IPS-11a (cell line): ENCODE measurements at regions not wholly inside any gene's neighbourhood (a gene's known extent, or its start where the extent isn't known, plus 50 kb on each side); places are given as distances from the start of the nearest gene placed in this dataset.
"Not testable (repeated sequence)": the region's sequence is repeated elsewhere in the genome, so short reads cannot be mapped to it uniquely, and the experiment has no call there.

ENCODE experiments used
- H3K4me3 ChIP-seq: one replicate; pipeline ENCODE4 v1.5.1; 2013; ENCODE audit warnings: low read depth, low read length, control low read depth

DNA sequence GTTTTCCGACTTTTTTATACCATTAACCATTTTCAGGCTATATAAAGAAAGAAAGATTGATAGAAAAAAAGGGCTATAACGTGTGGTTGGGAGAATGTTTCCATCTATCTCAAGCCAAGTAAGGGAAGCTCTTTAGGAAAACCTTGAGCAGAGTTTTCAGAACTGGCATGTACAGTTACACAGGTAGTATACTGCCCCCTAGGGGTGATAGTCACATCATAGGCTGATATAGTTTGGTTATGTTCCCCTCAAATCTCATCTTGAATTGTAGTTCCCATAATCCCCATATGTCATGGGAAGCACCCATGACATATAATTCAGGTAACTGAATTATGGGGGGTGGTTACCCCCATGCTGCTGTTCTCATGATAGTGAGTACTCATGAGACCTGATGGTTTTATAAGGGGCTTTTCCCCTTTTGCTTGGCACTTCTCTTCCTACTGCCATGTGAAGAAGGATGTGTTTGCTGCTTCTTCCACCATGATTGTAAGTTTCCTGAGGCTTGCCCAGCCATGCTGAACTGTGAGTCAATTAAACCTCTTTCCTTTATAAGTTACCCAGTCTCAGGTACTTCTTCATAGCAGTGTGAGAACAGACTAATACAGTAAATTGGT lies 186.8 kb downstream of the TMA16 start:
- no peak overlapping the region for H3K4me3 ChIP-seq

- no peak overlapping the region for H3K4me3 ChIP-seq
Observed at GRCh38 chr4:163688856-163689255, 194.4 kb downstream of the TMA16 start.

GRCh38 chr4:163693211-163693610 lies 198.7 kb downstream of the TMA16 start:
- H3K4me3 ChIP-seq, result no peak overlapping the region

DNA sequence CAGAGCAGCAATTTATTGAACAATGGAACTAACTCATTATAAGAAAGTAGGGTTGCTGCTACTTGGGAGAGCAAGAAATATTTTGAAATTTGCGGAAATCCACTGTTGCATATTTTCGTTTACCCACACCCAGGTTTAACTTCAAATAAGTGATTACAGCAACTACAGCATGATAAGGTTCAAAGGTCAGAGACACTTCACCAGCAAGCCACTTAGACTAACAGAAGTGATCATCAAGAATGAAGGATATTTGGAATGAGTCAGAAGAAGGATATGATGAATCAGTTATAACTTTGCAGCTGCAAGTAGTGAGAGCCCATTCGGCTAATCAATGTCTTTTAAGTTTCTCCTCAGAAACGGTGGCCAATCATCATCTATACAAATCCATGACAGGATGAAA lies 199.3 kb downstream of the TMA16 start:
- H3K4me3 ChIP-seq, result no peak overlapping the region

GRCh38 chr4:163694385-163694784 lies 199.9 kb downstream of the TMA16 start:
- H3K4me3 ChIP-seq, result no peak overlapping the region

- no peak overlapping the region for H3K4me3 ChIP-seq
Observed at GRCh38 chr4:163697121-163697520, 202.6 kb downstream of the TMA16 start.

DNA sequence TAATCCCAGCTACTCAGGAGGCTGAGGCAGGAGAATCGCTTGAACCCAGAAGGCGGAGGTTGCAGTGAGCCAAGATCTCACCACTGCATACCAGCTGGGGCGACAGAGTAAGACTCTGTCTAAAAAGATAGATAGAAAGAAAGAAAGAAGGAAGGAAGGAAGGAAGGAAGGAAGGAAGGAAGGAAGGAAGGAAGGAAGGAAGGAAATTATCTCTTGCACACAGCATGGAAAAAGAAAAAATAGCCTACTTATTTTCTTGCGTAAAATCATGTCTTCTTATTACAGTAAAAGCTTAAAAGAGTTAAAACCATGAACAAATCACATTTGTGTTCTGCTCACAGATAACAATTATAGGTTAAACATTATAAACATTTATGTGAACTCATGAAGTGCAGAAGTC lies 205.9 kb downstream of the TMA16 start:
- H3K4me3 ChIP-seq, result not testable (repeated sequence)

GRCh38 chr4:163701916-163702315 lies 207.4 kb downstream of the TMA16 start:
- H3K4me3 ChIP-seq, result no peak overlapping the region

GRCh38 chr4:163702736-163703135 lies 208.2 kb downstream of the TMA16 start:
- no peak overlapping the region for H3K4me3 ChIP-seq

GRCh38 chr4:163703251-163703650 lies 208.8 kb downstream of the TMA16 start:
- H3K4me3 ChIP-seq, result no peak overlapping the region

- H3K4me3 ChIP-seq, result no peak overlapping the region
Observed at GRCh38 chr4:163707873-163708272, 213.4 kb downstream of the TMA16 start.

- H3K4me3 ChIP-seq, result no peak overlapping the region
Observed at GRCh38 chr4:163709601-163710000, 215.1 kb downstream of the TMA16 start.

DNA sequence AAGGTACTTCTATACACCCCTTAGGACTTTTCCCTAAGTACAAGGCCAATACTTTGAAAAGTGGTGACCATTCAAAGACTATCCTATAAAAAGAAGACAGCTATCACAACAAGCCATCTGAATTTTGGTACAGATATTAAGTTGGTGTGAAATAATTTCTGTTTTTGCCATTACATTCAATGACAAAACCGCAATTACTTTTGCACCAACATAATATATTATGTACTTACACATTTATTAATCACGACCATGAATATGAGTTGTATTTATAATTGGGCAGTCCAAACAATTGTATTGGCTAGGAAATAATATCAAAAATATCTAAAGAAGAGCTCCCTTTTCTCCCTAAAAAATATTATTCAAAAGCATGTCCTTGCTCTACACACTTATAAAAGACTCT lies 215.7 kb downstream of the TMA16 start:
- no peak overlapping the region for H3K4me3 ChIP-seq

DNA sequence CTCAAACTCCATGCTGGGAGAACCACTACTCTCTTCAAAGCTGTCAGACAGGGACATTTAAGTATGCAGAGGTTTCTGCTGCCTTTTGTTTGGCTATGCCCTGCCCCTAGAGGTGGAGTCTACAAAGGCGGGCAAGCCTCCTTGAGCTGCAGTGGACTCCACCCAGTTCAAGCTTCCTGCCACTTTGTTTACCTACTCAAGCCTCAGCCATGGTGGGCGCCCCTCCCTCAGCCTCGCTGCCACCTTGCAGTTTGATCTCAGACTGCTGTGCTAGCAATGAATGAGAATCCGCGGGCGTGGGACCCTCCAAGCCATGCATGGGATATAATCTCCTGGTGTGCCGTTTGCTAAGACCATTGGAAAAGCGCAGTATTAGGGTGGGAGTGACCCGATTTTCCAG lies 230.0 kb downstream of the TMA16 start:
- not testable (repeated sequence) for H3K4me3 ChIP-seq

- H3K4me3 ChIP-seq, result no peak overlapping the region
Observed at GRCh38 chr4:163726641-163727040, 232.2 kb downstream of the TMA16 start.

- no peak overlapping the region for H3K4me3 ChIP-seq
Observed at GRCh38 chr4:163731071-163731470, 236.6 kb downstream of the TMA16 start.

DNA sequence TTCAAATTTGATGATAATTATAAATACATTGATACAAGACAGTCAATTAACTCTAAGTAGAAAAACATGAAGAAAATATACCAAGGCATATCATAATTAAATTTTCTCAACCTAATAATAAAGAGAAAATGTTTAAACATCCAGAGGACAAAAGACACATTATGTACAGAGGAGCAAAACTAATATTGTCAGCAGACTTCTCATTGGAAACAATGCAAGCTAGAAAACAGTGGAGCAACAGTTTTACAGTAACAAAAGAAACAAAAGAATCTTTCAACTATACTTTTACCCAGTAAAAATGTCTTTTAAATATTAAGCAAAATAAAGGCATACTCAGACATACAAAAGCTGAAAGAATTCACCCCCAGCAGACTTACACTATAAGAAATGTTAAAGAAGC lies 238.0 kb downstream of the TMA16 start:
- no peak overlapping the region for H3K4me3 ChIP-seq

GRCh38 chr4:163736876-163737275 lies 242.4 kb downstream of the TMA16 start:
- H3K4me3 ChIP-seq, result no peak overlapping the region

DNA sequence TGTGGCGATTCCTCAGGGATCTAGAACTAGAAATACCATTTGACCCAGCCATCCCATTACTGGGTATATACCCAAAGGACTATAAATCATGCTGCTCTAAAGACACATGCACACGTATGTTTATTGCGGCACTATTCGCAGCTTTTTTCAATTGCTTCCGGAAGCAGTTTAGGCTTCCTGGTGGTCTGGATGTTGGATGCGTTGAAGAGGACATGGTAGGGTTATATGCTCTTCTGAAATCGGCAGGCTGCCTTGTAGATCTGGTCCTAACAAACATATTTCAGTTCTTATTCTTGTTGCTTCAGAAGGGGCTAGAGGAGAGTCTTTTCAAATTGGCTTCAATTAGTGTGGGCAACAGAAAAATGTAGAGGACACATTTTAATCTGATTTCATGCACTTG lies 243.4 kb downstream of the TMA16 start:
- not testable (repeated sequence) for H3K4me3 ChIP-seq

DNA sequence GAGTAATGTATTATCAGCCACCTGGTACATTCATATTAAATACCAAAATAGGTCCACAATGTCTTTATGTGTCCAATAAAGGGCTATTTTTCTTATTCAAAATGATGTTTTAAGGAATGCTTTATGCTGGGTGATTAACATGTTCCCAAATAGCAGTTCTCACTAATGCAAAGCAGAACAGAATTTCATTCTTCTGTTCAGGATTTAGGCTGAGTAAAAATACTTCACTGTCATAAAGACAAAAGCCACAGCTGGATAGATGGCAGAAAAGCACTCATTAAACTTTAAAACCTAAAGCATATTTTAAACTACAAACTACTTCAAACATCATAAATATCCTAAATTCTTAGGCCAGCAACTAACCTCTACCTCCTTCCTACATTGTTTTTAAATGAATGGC lies 244.0 kb downstream of the TMA16 start:
- H3K4me3 ChIP-seq, result no peak overlapping the region

DNA sequence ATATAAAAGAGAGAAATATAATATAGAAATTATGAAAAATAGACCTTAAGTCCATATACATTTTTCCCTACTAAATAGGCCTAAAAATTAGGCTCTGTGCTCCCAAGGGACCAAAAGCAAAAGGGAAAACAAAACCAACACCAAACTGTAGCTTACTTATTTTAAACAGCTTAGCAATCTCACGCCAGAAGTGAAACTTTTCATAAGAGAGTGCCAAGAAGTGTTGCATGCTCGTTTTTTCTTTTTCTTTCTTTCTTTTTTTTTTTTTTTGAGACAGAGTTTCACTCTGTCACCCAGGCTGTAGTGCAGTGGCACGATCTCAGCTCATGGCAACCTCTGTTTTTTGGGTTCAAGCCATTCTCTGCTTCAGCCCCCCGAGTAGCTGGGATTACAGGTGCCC lies 250.4 kb downstream of the TMA16 start:
- H3K4me3 ChIP-seq, result no peak overlapping the region

GRCh38 chr4:163747293-163747692 lies 252.8 kb downstream of the TMA16 start:
- H3K4me3 ChIP-seq, result no peak overlapping the region

DNA sequence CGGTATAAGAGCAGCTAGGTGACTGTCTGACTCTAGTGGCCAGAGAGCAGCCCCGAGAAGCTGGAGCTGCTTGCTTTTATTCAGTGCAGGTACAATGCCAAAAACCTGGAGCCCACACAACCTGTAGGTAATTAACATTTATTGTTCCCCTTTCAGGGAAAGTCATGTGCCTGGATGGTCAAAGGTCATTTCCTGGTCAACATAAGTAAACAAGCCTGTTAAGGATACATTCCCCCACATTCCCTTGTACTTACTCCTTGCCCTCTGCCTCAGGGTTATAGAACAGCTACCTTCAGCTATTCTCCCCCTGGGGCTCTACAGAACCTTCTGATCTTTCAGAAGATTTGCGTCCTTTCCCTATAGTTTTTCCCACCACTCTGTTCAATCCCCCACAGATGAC lies 253.4 kb downstream of the TMA16 start:
- H3K4me3 ChIP-seq, result no peak overlapping the region

- H3K4me3 ChIP-seq, result no peak overlapping the region
Observed at GRCh38 chr4:163748449-163748848, 254.0 kb downstream of the TMA16 start.
